Fibroblast of lung (primary cell): ENCODE measurements at regions not wholly inside any gene's neighbourhood (a gene's known extent, or its start where the extent isn't known, plus 50 kb on each side); places are given as distances from the start of the nearest gene placed in this dataset.

Source experiments
- CTCF ChIP-seq, 2 donors: IDR thresholded peaks in 1 of 2; conservative IDR thresholded peaks in 1 of 2; 1 replicate in 1 of 2; 2 replicates in 1 of 2; pipeline ENCODE4 v1.5.1; 2011 to 2012; ENCODE audit warnings: low read length in 2 of 2, control low read depth in 1 of 2, inconsistent platforms in 1 of 2, low read depth in 1 of 2, mild to moderate bottlenecking in 1 of 2
- EZH2 ChIP-seq: IDR thresholded peaks from 2 replicates; pipeline ENCODE4 v1.5.1; 2012; ENCODE audit warnings: low read length, control low read depth, mild to moderate bottlenecking; ENCODE audit errors: missing control alignments

DNA sequence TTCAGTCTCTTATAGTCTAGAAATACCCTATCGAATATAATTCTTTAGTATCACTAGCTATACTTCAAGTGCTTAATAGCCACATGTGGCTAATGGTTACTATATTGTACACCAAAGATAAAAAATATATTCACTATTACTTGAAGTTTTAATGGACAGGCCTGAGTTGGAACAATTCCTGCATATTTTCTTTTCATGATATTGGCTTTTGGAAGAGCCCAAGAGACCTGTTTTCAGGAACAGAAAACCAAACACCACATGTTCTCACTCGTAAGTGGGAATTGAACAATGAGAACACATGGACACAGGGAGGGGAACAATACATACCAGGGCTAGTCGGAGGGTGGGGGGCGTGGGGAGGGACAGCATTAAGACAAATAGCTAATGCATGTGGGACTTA, 334.4 kb upstream of the TRIB2 start:
- no peak for TF ChIP-seq CTCF (conservative IDR thresholded peaks at IDR 0.05 in 1 of 2, IDR thresholded peaks at IDR 0.05 in 1 of 2; ENCODE audit: low read depth in 1 of 2, low read length in 2 of 2)
- TF ChIP-seq EZH2, result no peak
